ENCODE measurements at regions not wholly inside any gene's neighbourhood (a gene's known extent, or its start where the extent isn't known, plus 50 kb on each side); places are given as distances from the start of the nearest gene placed in this dataset.
"Not testable (repeated sequence)": the region's sequence is repeated elsewhere in the genome, so short reads cannot be mapped to it uniquely, and the experiment has no call there.

- no peak for DNase-seq
Measured at GRCh38 chr16:48003206-48003907, 152.4 kb downstream of the ABCC12 start.

DNA sequence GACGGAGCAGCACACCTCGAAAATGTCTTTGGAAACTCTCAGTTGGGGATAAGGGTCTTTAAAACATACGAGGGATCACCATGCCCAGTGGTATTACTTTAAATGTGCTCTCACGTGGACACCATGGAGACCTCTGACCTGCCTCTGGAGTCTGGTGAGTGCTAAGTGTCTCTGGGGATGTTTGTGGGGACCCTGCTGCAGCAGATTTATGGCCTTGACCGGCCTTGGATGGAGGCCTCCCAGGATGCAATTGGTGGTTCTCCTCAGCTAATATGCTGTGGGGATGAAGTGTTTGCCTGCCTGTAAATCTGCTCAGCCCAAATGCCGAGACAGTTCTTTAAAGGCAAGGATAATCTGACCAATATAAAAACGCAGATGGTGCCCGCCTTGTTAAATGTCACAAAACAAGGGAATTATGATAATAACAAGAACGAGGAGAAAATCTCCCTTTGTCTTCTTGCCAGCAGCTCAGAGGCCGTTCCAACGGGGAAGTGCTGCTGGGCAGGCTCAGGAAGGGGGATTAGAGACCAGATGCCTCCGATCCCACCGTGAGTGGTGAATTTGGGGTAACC, 154.4 kb downstream of the ABCC12 start:
- no peak for DNase-seq

GRCh38 chr16:48000622-48001021, 155.2 kb downstream of the ABCC12 start:
- DNase-seq, result no peak

DNA sequence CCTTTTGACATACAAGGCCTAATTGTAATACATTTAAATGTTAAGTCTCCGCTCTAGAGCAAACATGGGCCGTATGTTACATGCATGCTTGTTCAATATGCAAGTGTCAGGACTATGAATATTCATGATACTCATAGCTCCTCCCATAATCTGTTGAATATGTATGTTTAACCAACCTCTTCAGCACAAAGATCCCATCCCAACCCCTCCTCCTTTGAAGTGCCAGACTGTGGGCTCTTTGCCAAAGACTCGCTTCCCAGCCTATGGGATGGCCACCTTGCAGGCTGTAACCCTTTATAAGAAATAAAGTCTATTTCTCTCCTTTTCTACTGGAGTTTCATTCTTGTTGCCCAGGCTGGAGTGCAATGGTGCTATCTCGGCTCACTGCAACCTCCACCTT, 156.2 kb downstream of the ABCC12 start:
- DNase-seq, result no peak

- no peak for DNase-seq
Measured at GRCh38 chr16:47995354-47995753, 160.4 kb downstream of the ABCC12 start.

DNA sequence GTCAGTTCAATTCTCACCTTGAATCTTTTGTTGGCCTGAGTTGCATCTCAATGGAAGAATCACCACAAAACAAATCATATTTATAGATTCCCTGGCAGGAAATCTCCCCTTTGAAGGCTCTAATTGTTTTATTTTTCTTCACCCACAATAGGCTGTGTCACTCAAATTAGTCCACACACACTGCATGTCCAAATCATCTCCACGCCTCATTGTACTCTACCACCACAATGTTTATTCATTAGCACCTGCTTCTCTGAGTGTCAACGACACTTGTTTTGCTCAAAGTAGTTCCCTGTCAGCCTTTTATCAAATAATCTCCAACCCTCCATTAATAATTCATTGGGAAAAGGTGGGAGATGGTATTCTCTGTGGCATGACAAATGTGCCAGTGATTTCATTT, 164.3 kb downstream of the ABCC12 start:
- DNase-seq, result no peak

- DNase-seq, result no peak
Measured at GRCh38 chr16:47990676-47991075, 165.1 kb downstream of the ABCC12 start.

DNA sequence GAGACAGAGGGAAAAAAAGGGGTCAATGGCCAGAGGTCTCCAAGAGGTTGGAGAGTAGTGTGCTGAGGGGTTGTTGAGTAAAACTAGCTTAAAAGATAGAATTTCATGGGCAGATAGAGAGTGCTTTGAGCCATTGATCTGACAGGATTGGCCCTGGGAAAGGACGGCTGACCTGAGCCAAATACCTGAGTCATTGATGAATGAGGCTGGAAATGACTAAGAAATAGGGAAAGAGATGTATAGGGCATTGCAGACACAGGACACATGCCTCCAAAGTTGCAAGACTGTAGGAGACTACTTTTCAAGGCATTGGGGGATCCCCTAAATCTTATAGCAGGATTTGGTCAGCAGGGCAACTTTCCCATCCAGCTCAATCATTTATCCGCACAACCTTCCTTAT, 168.7 kb downstream of the ABCC12 start:
- no peak for DNase-seq

DNA sequence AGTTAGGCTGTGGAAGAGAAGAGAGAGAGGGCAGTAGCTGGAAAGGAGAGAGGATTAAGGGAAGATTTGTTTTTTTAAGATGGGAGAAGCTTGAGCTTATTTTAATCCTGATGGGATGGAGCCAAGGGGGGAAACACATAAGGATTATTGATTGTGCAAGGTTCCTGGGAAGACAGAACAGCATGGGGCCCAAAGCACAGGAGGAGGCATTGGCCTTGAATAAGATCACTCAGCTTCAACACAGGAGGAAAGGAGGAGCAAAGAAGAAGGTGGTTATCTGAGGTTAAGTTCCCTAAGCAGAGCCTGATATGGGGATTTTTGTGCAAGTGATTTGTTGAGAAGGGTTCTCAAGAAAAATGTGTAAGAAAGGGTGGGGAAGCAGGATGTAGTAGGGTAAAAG, 169.8 kb downstream of the ABCC12 start:
- no peak for DNase-seq

DNA sequence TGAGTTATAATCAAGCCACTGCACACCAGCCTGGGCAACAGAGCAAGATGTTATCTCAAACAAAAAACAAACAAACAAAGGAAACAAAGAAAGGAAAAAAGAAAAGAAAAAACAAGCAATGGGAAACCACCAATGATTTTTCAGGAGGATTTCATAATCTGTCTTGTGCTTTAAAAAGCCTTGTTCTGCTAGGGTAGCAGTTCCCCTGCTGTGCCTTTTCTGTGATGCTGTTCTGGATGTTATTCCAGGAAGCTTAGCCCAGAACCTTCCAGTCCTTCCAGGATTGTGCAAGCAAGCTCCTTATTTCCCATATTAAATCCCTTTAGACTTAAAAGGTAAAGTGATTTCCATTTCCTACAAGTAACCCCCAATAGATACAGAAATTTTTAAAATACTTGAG, 171.1 kb downstream of the ABCC12 start:
- no peak for DNase-seq

DNA sequence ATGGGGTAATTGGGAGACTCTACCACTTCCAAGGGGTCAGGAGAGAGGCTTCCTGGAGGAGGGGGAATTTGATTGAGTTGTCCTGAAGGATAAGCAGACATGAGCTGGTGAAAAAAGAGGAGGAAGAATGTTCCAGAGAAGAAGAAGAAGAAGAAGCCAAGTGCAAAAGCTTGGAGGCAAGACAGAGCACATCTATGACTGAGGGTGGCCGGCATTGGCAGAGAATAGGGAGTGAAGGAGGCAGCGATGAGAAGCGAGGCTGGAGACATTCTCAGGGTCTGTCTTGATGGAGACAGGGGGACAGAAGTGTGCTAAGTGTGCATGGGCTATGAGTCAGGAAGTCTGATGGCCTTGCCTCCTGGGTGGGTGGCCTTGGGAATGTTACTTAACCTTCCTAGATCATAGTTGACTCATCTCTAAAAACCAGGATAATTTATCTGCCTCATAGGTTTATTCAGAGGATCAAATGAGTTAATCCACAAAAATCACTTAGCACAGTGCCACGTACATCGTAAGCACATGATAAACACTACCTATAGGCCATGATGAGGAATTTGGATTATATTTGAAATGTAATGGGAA, 171.7 kb downstream of the ABCC12 start:
- DNase-seq, result no peak

DNA sequence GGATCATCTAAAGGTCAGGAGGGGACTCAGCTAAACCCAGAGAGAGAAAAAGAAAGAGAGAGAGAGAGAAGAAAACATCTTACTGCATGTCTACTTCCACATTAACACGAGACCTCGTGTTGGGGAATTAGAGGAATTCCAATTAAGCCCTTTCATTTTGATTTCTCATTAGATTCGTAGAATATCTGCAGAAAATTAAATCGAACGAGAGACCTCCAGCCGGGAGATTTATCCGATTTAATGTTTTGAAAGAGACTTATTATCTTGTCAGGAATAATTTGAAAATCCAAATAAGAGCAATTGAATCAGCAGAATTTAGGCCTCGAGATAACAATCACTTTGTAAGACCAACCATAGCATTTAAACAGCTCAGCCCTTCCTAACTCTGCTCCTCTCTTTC, 175.6 kb downstream of the ABCC12 start:
- no peak for DNase-seq

- DNase-seq, result no peak
Measured at GRCh38 chr16:47979616-47980182, 176.1 kb downstream of the ABCC12 start.

- DNase-seq, result no peak
Measured at GRCh38 chr16:47979164-47979520, 176.7 kb downstream of the ABCC12 start.

DNA sequence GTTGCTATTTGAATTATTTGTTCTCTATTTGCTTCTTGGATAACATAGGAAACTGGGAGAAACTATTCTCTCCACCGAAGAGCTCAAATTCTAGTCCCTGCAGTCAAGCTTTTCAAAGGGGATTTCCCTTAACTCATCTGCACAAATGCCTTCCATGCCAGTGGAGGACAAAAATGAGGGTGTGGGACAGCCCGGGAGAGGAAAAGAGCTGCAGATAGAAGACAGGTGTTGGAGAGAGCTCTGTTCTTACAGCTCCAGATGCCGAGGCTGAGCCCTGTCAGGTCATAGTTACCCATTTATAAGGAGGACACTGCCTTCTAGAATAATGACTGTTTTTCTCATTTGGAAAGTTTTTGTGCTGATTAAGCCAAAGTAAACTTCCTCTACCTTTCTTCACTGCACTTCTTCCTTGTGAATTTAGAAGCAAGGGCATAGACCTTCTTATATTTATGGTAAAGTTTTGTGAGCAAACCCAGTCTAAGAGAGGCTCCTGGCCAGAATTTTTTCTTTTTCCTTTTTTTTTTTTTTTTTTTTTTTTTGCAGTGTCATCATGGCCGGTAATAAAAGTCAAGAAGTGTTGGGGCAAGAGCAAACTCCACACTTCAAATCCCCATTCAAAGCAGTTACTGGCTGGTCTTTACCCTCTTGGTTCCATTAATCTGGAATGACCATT, 177.2 kb downstream of the ABCC12 start:
- no peak for DNase-seq

DNA sequence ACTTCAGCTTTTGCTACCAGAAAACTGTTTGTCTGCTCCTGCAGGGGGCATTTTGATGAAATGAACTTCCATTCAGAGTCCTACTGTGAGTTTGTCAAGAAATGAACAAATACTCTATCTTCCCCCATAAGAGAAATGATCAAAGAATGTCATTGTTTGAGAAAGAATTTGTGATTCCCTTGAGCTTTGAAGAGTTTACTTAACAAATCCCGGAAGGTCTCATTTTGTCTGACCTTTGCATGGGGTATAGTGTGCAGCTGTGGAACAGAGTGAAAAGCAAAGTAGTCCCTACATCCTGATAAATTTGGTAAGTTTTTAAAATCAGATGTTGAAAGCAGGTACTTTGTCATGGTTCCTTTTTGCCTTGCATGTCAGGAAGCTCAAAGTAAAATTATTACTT, 178.0 kb downstream of the ABCC12 start:
- no peak for DNase-seq

GRCh38 chr16:47976636-47977210, 179.1 kb downstream of the ABCC12 start:
- DNase-seq, result no peak

- DNase-seq, result not testable (repeated sequence)
Measured at GRCh38 chr16:47974971-47975370, 180.8 kb downstream of the ABCC12 start.

- DNase-seq, result no peak
Measured at GRCh38 chr16:47973552-47973951, 182.2 kb downstream of the ABCC12 start.

DNA sequence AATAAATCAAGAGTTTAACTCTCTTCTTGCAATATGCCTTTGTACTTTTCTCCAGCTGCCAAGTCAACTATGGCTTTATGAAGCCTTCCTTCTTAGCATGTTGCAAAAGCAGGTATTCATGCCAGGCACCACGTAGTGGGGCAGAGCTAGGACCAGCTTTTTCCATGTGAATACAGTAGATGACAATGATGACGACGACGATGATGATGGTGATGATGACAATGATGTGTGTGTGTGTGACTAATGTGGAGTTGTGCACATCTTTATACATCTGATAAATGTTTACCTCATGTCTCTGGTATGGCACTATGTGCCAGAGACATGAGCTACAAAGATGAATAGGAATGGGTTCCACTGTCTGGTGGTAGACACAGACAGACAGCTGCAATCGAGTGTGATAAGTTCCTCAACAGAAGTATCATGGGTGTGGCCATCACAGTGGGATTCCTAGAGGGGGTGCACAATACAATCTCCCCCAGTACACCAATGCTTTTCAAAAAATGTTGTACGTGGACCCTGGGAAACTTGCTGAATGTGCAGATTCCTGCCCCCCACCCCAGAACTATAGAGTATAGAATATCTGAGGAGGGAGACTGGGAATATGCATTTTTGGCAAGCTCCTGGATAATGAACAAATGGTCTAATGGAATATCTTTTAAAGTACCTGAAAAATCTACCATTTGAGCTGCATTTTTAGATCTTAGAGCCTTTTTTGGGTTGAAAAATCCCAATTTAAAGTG, 183.4 kb downstream of the ABCC12 start:
- DNase-seq, result no peak

- DNase-seq, result no peak
Measured at GRCh38 chr16:47971225-47971624, 184.6 kb downstream of the ABCC12 start.

- DNase-seq, result no peak
Measured at GRCh38 chr16:47970291-47970931, 185.4 kb downstream of the ABCC12 start.
